H1 (cell line): ENCODE measurements at regions not wholly inside any gene's neighbourhood (a gene's known extent, or its start where the extent isn't known, plus 50 kb on each side); places are given as distances from the start of the nearest gene placed in this dataset.

ENCODE experiments used
- CBX8 ChIP-seq: fragments of 300-800, 300-1000 bp; sonication (generic); IDR thresholded peaks from 2 replicates; pipeline ENCODE4 v1.7.1; 2016; ENCODE audit warnings: low read depth, low read length, borderline replicate concordance
- CREB1 ChIP-seq: IDR thresholded peaks from 2 replicates; pipeline ENCODE4 v1.6.1; 2012; ENCODE audit warnings: inconsistent platforms
- HDAC6 ChIP-seq: IDR thresholded peaks from one replicate; pipeline ENCODE4 v1.7.1; 2012; ENCODE audit warnings: low read depth, mild to moderate bottlenecking, inconsistent platforms, low read length, moderate library complexity
- KDM1A ChIP-seq: fragments of 200-600, 300-600 bp; sonication (generic); IDR thresholded peaks from 2 replicates; pipeline ENCODE4 v1.7.1; 2016; ENCODE audit warnings: mild to moderate bottlenecking, low read length, borderline replicate concordance
- MAFK ChIP-seq: IDR thresholded peaks from 2 replicates; pipeline ENCODE4 v1.6.1; 2012; ENCODE audit warnings: low read depth, mild to moderate bottlenecking, improper control_type of control experiment, low read length
- NRF1 ChIP-seq: IDR thresholded peaks from 2 replicates; pipeline ENCODE4 v1.6.1; 2011; ENCODE audit warnings: mild to moderate bottlenecking, low read depth, low read length, improper control_type of control experiment
- PHF8 ChIP-seq: fragments of 200-600 bp; sonication (generic); conservative IDR thresholded peaks from 2 replicates; pipeline ENCODE4 v1.7.1; 2012; ENCODE audit warnings: low read depth, mild to moderate bottlenecking, inconsistent platforms, low read length, moderate library complexity
- POU5F1 ChIP-seq: IDR thresholded peaks from 2 replicates; pipeline ENCODE4 v1.6.1; 2011; ENCODE audit warnings: low read depth, mild to moderate bottlenecking, low read length, moderate library complexity
- SIN3A ChIP-seq, 2 experiments: IDR thresholded peaks in 1 of 2; conservative IDR thresholded peaks in 1 of 2; 2 replicates each; pipeline ENCODE4 v1.6.1; 2011 to 2012; ENCODE audit warnings: low read length in 2 of 2, improper control_type of control experiment in 1 of 2, low read depth in 1 of 2, mild to moderate bottlenecking in 1 of 2

DNA sequence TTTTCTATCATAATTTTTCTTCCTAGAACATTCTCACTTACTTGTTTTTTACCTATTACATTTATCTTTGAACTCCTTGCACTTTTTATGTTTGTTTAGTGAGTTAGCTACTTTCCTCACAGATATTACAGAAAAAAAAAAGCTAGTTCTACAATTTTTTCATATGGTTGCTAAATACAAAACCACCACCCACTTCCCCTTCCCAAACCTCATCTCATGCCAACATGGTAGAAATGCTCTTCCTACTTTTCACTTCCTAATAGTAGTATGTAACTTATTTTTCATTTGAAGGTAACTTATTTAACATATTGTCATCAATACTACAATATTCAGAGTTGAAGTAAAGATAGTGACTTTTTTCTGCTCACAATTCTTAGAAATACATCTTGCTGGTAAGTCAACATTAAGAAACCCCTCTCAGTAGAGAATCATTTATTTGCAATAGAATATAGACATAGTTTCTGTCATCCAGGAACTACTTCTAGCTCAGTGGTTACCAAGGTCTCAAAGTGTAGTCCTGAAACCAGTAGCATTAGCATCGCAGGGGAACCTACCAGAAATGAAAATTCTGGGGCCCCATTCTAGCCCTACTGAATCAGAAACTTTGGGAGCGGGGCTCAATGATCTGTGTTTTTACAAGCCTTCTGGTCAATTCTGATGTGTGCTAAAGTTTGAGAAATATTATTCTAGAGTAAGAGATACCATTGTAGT, 1124.6 kb downstream of the DTWD2 start (continued):
- no peak for TF ChIP-seq PHF8
- TF ChIP-seq SIN3A (conservative IDR thresholded peaks at IDR 0.05 in 1 of 2, IDR thresholded peaks at IDR 0.05 in 1 of 2; ENCODE audit: low read depth in 1 of 2, low read length in 2 of 2), result no peak
- TF ChIP-seq KDM1A, result no peak
- no peak for TF ChIP-seq POU5F1
- no peak for TF ChIP-seq NRF1
- no peak for TF ChIP-seq CREB1
- no peak for TF ChIP-seq MAFK
- no peak for TF ChIP-seq HDAC6
- TF ChIP-seq CBX8, result no peak
